NCI-H1694 (cell line): ENCODE measurements at regions not wholly inside any gene's neighbourhood (a gene's known extent, or its start where the extent isn't known, plus 50 kb on each side); places are given as distances from the start of the nearest gene placed in this dataset.
"Not testable (repeated sequence)": the region's sequence is repeated elsewhere in the genome, so short reads cannot be mapped to it uniquely, and the experiment has no call there.

ENCODE experiments used
- DNase-seq: peaks from one replicate; lab custom pipeline; 2025; lab: John Stamatoyannopoulos, UW

- no peak for DNase-seq
Observed at GRCh38 chr5:105197531-105197930, 1634.9 kb upstream of the NUDT12 start.

GRCh38 chr5:105195765-105196164 lies 1633.2 kb upstream of the NUDT12 start:
- no peak for DNase-seq

GRCh38 chr5:105172918-105173317 lies 1610.3 kb upstream of the NUDT12 start:
- DNase-seq = no peak

GRCh38 chr5:105168806-105169205 lies 1606.2 kb upstream of the NUDT12 start:
- DNase-seq = no peak

GRCh38 chr5:105167092-105167491 lies 1604.5 kb upstream of the NUDT12 start:
- DNase-seq = no peak

GRCh38 chr5:105163547-105163946 lies 1601.0 kb upstream of the NUDT12 start:
- DNase-seq = no peak

- not testable (repeated sequence) for DNase-seq
Observed at GRCh38 chr5:105162557-105162956, 1600.0 kb upstream of the NUDT12 start.

GRCh38 chr5:105158526-105158925 lies 1595.9 kb upstream of the NUDT12 start:
- no peak for DNase-seq

- no peak for DNase-seq
Observed at GRCh38 chr5:105150323-105150722, 1587.7 kb upstream of the NUDT12 start.

- no peak for DNase-seq
Observed at GRCh38 chr5:105146867-105147266, 1584.3 kb upstream of the NUDT12 start.

- DNase-seq = no peak
Observed at GRCh38 chr5:105145152-105145551, 1582.6 kb upstream of the NUDT12 start.

GRCh38 chr5:105134328-105134727 lies 1571.7 kb upstream of the NUDT12 start:
- DNase-seq = no peak

- no peak for DNase-seq
Observed at GRCh38 chr5:105133087-105133486, 1570.5 kb upstream of the NUDT12 start.

- DNase-seq = no peak
Observed at GRCh38 chr5:105132581-105132980, 1570.0 kb upstream of the NUDT12 start.

GRCh38 chr5:105131045-105131444 lies 1568.5 kb upstream of the NUDT12 start:
- no peak for DNase-seq

GRCh38 chr5:105101577-105101976 lies 1539.0 kb upstream of the NUDT12 start:
- DNase-seq = no peak

- no peak for DNase-seq
Observed at GRCh38 chr5:105088961-105089360, 1526.4 kb upstream of the NUDT12 start.

GRCh38 chr5:105088102-105088501 lies 1525.5 kb upstream of the NUDT12 start:
- no peak for DNase-seq

- DNase-seq = no peak
Observed at GRCh38 chr5:105057893-105058292, 1495.3 kb upstream of the NUDT12 start.

- DNase-seq = no peak
Observed at GRCh38 chr5:105057001-105057436, 1494.4 kb upstream of the NUDT12 start.

GRCh38 chr5:105054406-105054805 lies 1491.8 kb upstream of the NUDT12 start:
- DNase-seq = no peak

- no peak for DNase-seq
Observed at GRCh38 chr5:105042623-105043022, 1480.0 kb upstream of the NUDT12 start.

- DNase-seq = not testable (repeated sequence)
Observed at GRCh38 chr5:105036814-105037213, 1474.2 kb upstream of the NUDT12 start.

GRCh38 chr5:105034401-105034763 lies 1471.8 kb upstream of the NUDT12 start:
- DNase-seq = no peak
